K562 (cell line): ENCODE measurements at regions not wholly inside any gene's neighbourhood (a gene's known extent, or its start where the extent isn't known, plus 50 kb on each side); places are given as distances from the start of the nearest gene placed in this dataset.

Source experiments
- ATAC-seq: fragments of 200-7000 bp; cut with Tn5 transposase; 3 replicates; pipeline ENCODE4 v1.9.1; 2020; ENCODE audit warnings: moderate library complexity
- BruUV-seq: library from RNA; stranded (reverse); fragments of 400-500 nt; replicated peaks from 2 replicates; lab custom pipeline; 2021; lab: Mats Ljungman, UMichigan
- CTCF ChIA-PET: fragments of 300-600 bp; formaldehyde crosslinking; extraction: SDS; loops from one replicate; lab custom pipeline; 2021; ENCODE audit warnings: low intra/inter-chr PET ratio; lab: Yijun Ruan, JAX
- POLR2A ChIA-PET: fragments of 300-600, 350-650 bp; sonication (Branson Sonifier 250); formaldehyde crosslinking; extraction: SDS; loops from one replicate; lab custom pipeline; 2021; ENCODE audit warnings: antibody characterized with exemption, inconsistent platforms; lab: Yijun Ruan, JAX
- DNase-seq, 4 experiments: peaks; one replicate each; pipeline versions ENCODE4 v3.0.0 to v3.0.0-alpha.2; 2011 to 2018; ENCODE audit warnings: low spot score in 3 of 4, mixed read lengths in 3 of 4; ENCODE audit errors: extremely low read depth in 1 of 4
- FAIRE-seq: peaks from 2 replicates; lab custom pipeline; 2011; peaks lifted over from hg19 to GRCh38; lab: Jason Lieb, UNC
- H2AFZ ChIP-seq: 2 replicates; pipeline ENCODE4 v1.6.0; 2011; ENCODE audit warnings: low read depth, low read length, control low read depth, inconsistent platforms
- H3K27ac ChIP-seq: fragments of 200-600 bp; 3 replicates; pipeline ENCODE4 v1.8.0; 2011; ENCODE audit warnings: low read depth, mild to moderate bottlenecking, control low read depth, inconsistent platforms, low read length, moderate library complexity, mixed read lengths; ENCODE audit errors: extremely low read depth
- H3K27me3 ChIP-seq, 2 experiments: fragments of 300-600 bp in 1 of 2; 2 replicates in 1 of 2; 3 replicates in 1 of 2; pipeline versions ENCODE4 v1.6.0 to v1.8.0; 2011; ENCODE audit warnings: inconsistent platforms in 2 of 2, low read length in 2 of 2, mild to moderate bottlenecking in 1 of 2, mixed read lengths in 1 of 2, moderate library complexity in 1 of 2; ENCODE audit not compliant: control insufficient read depth in 2 of 2, insufficient read depth in 2 of 2
- H3K36me3 ChIP-seq: fragments of 300-600 bp; 3 replicates; pipeline ENCODE4 v1.8.0; 2011; ENCODE audit warnings: mild to moderate bottlenecking, low read length, inconsistent platforms; ENCODE audit not compliant: control insufficient read depth, insufficient read depth
- H3K4me1 ChIP-seq, 2 experiments: fragments of 200-600 bp in 1 of 2; replicated peaks in 1 of 2; 2 replicates in 1 of 2; 3 replicates in 1 of 2; pipeline versions ENCODE4 v1.5.1 to v1.8.0; 2011; ENCODE audit warnings: inconsistent platforms in 2 of 2, low read length in 2 of 2, mild to moderate bottlenecking in 1 of 2, mixed read lengths in 1 of 2, moderate library complexity in 1 of 2; ENCODE audit not compliant: control insufficient read depth in 2 of 2, insufficient read depth in 2 of 2
- H3K4me2 ChIP-seq: 2 replicates; pipeline ENCODE4 v1.6.1; 2011; ENCODE audit warnings: low read length, control low read depth, inconsistent platforms, mixed read lengths; ENCODE audit not compliant: insufficient read depth
- H3K4me3 ChIP-seq: fragments of 200-600 bp; sonication (generic), shearing (Covaris generic); 2 replicates; pipeline ENCODE4 v1.5.1; 2016; ENCODE audit warnings: control low read depth, inconsistent platforms
- H3K79me2 ChIP-seq: fragments of 200-600 bp; 3 replicates; pipeline ENCODE4 v1.8.0; 2011; ENCODE audit warnings: low read length, inconsistent platforms; ENCODE audit not compliant: control insufficient read depth, insufficient read depth
- H3K9ac ChIP-seq, 2 experiments: 2 replicates each; pipeline versions ENCODE4 v1.6.0 to v1.6.1; 2011; ENCODE audit warnings: low read depth in 2 of 2, low read length in 2 of 2, control low read depth in 1 of 2, inconsistent platforms in 1 of 2, mild to moderate bottlenecking in 1 of 2, mixed read lengths in 1 of 2; ENCODE audit not compliant: insufficient read depth in 1 of 2
- H3K9me1 ChIP-seq: one replicate; pipeline ENCODE4 v1.6.0; 2011; ENCODE audit warnings: inconsistent platforms, mild to moderate bottlenecking, low read length, moderate library complexity; ENCODE audit not compliant: control insufficient read depth, insufficient read depth
- H3K9me3 ChIP-seq: replicated peaks from 2 replicates; pipeline ENCODE4 v1.5.1; 2011; ENCODE audit warnings: low read depth, low read length, inconsistent platforms; ENCODE audit not compliant: control insufficient read depth, insufficient read depth
- H4K20me1 ChIP-seq: replicated peaks from 2 replicates; pipeline ENCODE4 v1.6.1; 2011; ENCODE audit warnings: low read length, inconsistent platforms, mixed read lengths; ENCODE audit not compliant: control insufficient read depth, insufficient read depth
- CXXC5 ChIP-seq: fragments of 250-450 bp; sonication (Bioruptor Pico); IDR thresholded peaks from 2 replicates; pipeline ENCODE4 v1.8.0; 2022; ENCODE audit warnings: inconsistent platforms, mild to moderate bottlenecking, moderate library complexity
- DDX20 ChIP-seq: fragments of 450-650 bp; IDR thresholded peaks from 2 replicates; pipeline ENCODE4 v1.6.1; 2016; ENCODE audit warnings: missing genetic modification characterization, low read depth, mild to moderate bottlenecking, missing compliant biosample characterization, moderate library complexity
- DEAF1 ChIP-seq: fragments of 450-650 bp; formaldehyde crosslinking; IDR thresholded peaks from 2 replicates; pipeline ENCODE4 v1.4.0; 2020; ENCODE audit warnings: mild to moderate bottlenecking, moderate library complexity
- EWSR1 ChIP-seq: fragments of 450-650 bp; IDR thresholded peaks from 2 replicates; pipeline ENCODE4 v1.6.1; 2018; ENCODE audit warnings: borderline replicate concordance, mild to moderate bottlenecking, low read depth, moderate library complexity; ENCODE audit not compliant: partially characterized antibody
- HSF4 ChIP-seq: fragments of 250-450 bp; sonication (Bioruptor Pico); IDR thresholded peaks from 2 replicates; pipeline ENCODE4 v2.1.2; 2022; ENCODE audit warnings: mild to moderate bottlenecking, moderate library complexity, borderline replicate concordance
- MNT ChIP-seq, 2 experiments: fragments of 450-650 bp; conservative IDR thresholded peaks; 2 replicates each; pipeline ENCODE4 v1.6.1; 2017; ENCODE audit warnings: mild to moderate bottlenecking in 2 of 2, moderate library complexity in 2 of 2
- NCOR1 ChIP-seq: fragments of 450-650 bp; IDR thresholded peaks from 2 replicates; pipeline ENCODE4 v1.6.1; 2016; ENCODE audit warnings: mild to moderate bottlenecking, moderate library complexity
- POLR2AphosphoS2 ChIP-seq: IDR thresholded peaks from 2 replicates; pipeline ENCODE4 v1.6.1; 2012; ENCODE audit warnings: low read length, improper control_type of control experiment
- RNF219 ChIP-seq: fragments of 250-450 bp; sonication (Bioruptor Pico); IDR thresholded peaks from 2 replicates; pipeline ENCODE4 v1.5.0; 2022; ENCODE audit warnings: mild to moderate bottlenecking
- SOX6 ChIP-seq: fragments of 450-650 bp; IDR thresholded peaks from 2 replicates; pipeline ENCODE4 v1.6.1; 2014; ENCODE audit warnings: mild to moderate bottlenecking
- ZBTB1 ChIP-seq: sonication (generic); formaldehyde crosslinking; IDR thresholded peaks from 2 replicates; pipeline ENCODE4 v1.8.1; 2023; ENCODE audit warnings: missing genetic modification reagents, low read depth, mild to moderate bottlenecking, borderline replicate concordance
- ZBTB11 ChIP-seq, 3 experiments: fragments of 200-800 bp in 1 of 3; fragments of 250-450 bp in 1 of 3; fragments of 450-650 bp in 1 of 3; sonication (Bioruptor Pico) in 1 of 3; sonication (Bioruptor generic) in 1 of 3; formaldehyde crosslinking in 1 of 3; IDR thresholded peaks; 2 replicates each; pipeline versions ENCODE4 v1.6.1 to v1.8.0; 2016 to 2022; ENCODE audit warnings: mild to moderate bottlenecking in 2 of 3, missing genetic modification characterization in 2 of 3, missing compliant biosample characterization in 1 of 3, moderate library complexity in 1 of 3
- ZNF668 ChIP-seq: fragments of 250-450 bp; sonication (Bioruptor Pico); IDR thresholded peaks from 2 replicates; pipeline ENCODE4 v1.8.0; 2022; ENCODE audit warnings: mild to moderate bottlenecking, inconsistent platforms
- ZNF75A ChIP-seq: fragments of 450-650 bp; formaldehyde crosslinking; IDR thresholded peaks from 2 replicates; pipeline ENCODE4 v1.4.0; 2020; ENCODE audit warnings: mild to moderate bottlenecking
- WGBS: fragments of 100-300 bp; shearing (Covaris generic); methylation state at CpG from one replicate; pipeline ENCODE4 v1.1.6; 2016; ENCODE audit warnings: low coverage, mixed read lengths; ENCODE audit not compliant: insufficient coverage; ENCODE audit errors: missing lambda C conversion rate; 5-methylcytosine and 5-hydroxymethylcytosine counted together
- in situ Hi-C: fragments of 300-500 bp; cut with MboI; formaldehyde crosslinking; loops from 4 replicates; pipeline ENCODE4 v1.15.0; 2018; ENCODE audit warnings: inconsistent platforms, mixed read lengths
- intact Hi-C: fragments of 100-400 bp; cut with micrococcal nuclease; formaldehyde crosslinking; loops from 2 replicates; pipeline ENCODE4 v1.14.2; 2022

GRCh38 chr22:48513446-48513845 is 1314.2 kb downstream of the BRD1 start:
- H3K4me3 ChIP-seq, result no peak overlapping the region
- no peak overlapping the region for H3K4me2 ChIP-seq
- 0% methylated on average over 7 of the region's 10 CpGs for WGBS
- no peaks in the 10 kb centered on the region for H3K4me1 ChIP-seq
- no peak overlapping the region for H3K9ac ChIP-seq
- no peaks in the 10 kb centered on the region for H3K36me3 ChIP-seq
- no peaks in the 10 kb centered on the region for H3K9me3 ChIP-seq
- in situ Hi-C loops, result no loop called here
- no peak overlapping the region for H3K27ac ChIP-seq
- no peak for TF ChIP-seq DDX20 (tag)
- TF ChIP-seq ZNF668 (CRISPR knock-in tag), result no peak
- no peak for TF ChIP-seq CXXC5
- TF ChIP-seq POLR2AphosphoS2, result no peak
- no peak for TF ChIP-seq ZNF75A (CRISPR knock-in tag)
- no peak for TF ChIP-seq MNT (conservative IDR thresholded peaks at IDR 0.05)
- no peak for TF ChIP-seq ZBTB11 (CRISPR knock-in tag; IDR thresholded peaks at IDR 0.05)
- TF ChIP-seq SOX6, result no peak
- no peak for TF ChIP-seq DEAF1
- no peak for TF ChIP-seq ZBTB1 (CRISPR knock-in tag)
- no peak for TF ChIP-seq NCOR1
- TF ChIP-seq HSF4 (CRISPR knock-in tag), result no peak
- no peak for TF ChIP-seq RNF219 (CRISPR knock-in tag)
- no peak for TF ChIP-seq EWSR1
- H2AFZ ChIP-seq, result no peak overlapping the region
- BruUV-seq, result no TSS peak
- H3K9me1 ChIP-seq, result no peaks in the 10 kb centered on the region
- DNase-seq, result no peak
- ChIA-PET CTCF (no interaction called here), POLR2A (no interaction called here)
- intact Hi-C loops, result no loop called here
- no peaks in the 10 kb centered on the region for H4K20me1 ChIP-seq
- ATAC-seq, result no peak
- peaks cover 0 to 4% of the 10 kb centered on the region in 2 experiments; a peak in 2 of 5 replicates for H3K27me3 ChIP-seq
- no peaks in the 10 kb centered on the region for H3K79me2 ChIP-seq
- no peak for FAIRE-seq
